ENCODE measurements at regions not wholly inside any gene's neighbourhood (a gene's known extent, or its start where the extent isn't known, plus 50 kb on each side); places are given as distances from the start of the nearest gene placed in this dataset.

DNA sequence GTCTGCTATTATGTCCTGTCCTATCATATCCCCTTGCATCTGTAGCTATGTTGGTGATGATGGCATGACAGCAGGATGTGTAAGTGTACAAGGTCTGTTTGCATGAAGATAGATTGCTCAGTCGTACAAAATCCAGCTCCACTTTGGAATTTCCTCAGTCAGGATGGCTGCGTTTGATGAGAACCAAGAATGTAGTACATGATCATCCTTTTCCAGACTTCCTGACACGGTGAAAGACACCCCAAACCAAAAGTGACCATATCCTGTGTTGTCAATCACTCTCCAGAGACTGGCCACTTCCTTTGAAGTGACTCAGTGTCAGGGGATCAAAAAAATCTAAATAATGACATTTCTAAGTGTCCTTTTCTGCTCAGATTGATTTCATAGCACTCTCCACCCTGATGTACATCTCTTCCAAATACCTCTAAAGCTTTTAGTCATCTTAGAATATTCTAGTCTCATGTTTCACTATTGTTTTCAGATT, 213.4 kb downstream of the PLK2 start:
- no peak for DNase-seq

DNA sequence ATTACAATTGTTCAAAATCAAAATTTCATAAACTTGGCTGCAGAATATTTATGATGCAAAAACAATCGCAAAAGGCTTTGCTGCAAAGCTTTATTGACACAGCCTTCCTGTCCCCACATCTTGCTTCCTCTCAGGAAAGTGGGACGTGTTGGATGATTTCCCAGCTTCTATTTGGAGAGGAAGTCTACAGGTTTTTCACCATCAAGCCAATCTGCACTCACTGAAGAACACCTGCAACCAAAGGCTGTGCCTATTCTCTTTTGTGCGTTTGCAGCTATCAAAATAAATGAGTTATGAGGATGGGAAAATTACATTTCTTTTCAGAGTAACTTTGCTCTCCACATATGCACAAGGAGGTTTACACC, 214.4 kb downstream of the PLK2 start:
- no peak for DNase-seq

DNA sequence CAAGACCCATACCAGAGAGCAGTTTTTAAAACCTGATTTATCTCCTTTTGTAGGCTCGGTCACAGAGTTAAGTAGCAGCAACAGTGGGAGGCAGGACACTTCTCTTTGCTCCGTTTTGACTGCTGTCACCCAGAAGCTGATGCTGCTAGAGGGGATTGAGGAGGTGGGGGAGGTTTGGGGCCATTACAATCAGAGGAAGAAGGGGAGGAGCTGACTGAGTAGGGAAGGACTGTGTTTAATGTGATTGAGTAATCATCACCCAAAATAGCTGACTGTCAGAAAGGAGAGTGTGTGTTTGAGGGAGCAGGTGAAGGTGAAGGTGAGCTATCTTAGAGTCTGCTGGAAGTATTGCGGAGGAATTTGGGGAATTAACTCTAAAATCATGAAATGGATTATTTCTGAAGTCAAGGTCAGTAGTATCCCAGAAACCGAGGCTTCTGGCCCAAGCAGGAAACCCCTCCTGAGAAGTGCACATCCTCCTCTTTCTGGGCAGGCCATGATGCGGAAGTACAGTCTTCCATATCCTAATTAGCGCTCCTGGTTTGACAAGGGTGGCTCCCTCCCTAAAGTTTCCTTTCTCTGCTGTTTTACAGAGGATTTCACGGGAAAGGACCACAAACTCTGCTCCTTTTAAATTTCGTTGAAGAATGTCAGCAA, 214.9 kb downstream of the PLK2 start:
- DNase-seq, result no peak

DNA sequence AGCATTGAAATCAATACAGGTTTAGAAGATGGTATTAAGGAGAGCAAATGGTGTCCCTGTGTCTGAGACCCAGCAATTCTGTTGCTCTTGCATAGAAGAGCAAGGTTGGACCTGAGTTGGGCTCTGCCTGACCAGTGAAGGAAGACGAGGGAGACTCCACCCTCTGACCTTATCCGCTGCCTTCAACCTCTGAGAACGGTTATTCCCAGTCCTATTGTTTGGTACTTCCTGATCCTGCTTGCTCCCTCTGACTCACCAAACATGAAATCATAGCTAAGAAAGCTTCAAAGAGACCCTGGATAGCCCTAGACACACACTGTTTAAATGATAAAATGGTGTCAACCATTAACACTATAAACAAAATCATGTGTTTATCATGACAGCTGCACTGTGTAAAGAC, 218.5 kb downstream of the PLK2 start:
- no peak for DNase-seq

DNA sequence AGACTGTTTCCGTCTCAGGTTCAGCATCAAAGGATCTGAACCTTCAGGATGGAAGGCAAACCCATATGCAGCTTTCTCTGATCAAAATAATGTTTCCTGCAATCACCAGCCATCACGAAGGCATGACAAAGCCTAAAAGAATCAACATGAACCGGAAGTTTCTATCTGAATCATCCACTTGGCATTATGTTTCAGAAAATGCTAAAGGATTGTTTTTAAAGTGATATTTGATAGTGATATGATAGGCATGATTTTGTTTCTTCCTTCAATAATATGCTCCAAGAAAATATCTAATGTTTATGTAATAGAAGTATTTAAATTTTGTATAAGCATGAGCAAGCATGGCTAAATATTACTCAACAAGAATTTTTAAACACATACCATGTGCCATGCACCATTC, 219.6 kb downstream of the PLK2 start:
- no peak for DNase-seq

DNA sequence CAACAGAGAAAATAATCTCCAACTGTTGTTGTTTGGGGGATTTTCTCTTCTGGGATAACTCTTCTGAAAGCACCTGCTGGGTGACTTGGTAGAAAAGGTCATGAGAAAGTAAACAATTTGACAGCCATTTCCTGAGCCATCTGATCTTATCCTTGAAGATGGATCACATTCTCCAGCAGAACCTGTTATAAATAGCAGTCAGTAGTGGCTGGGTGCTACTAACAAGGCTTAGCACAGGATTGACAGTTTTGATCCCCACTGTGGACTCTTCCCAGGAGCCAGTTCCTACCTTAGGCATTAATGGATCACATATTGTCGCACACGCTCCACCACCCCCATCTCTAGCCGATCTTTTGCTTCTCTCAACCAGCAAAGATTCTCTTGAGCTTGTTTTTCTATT, 220.2 kb downstream of the PLK2 start:
- DNase-seq, result no peak

DNA sequence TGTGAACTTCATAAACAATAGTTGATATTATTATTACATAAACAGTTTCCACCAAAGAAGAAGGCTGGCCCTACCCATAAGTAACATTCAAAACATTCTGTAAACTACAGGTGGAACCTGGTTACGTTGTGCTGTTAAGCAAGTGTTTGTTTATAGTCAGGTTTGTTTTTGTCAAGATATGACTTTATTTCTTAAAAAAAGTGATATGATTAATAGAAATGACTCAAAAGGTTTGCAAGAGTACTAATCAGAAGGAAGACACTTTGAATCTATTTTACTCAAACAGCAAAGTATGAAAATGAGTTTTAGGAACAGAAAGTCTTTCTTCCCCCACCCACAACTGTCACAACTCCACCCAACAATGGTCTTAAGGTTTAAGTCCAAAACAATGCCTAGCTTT, 220.8 kb downstream of the PLK2 start:
- no peak for DNase-seq

DNA sequence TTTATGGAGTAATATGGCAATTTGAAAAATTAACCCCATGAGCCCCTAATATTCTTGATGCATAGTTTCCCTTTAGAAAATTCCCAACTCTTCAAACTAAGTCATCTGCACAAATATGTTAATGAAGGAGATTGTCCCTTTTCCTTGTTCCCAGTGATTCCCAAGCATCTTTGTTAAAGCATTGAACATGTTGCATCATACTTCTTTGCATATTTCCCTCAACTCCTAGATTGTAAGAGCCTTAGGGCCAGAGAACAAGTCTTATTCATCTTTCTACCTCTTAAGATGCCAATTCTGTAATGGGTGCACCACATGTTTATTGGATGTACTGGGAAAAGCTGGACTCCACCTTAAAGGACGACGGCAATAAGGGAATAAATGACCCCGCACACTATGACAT, 223.4 kb downstream of the PLK2 start:
- DNase-seq, result no peak

DNA sequence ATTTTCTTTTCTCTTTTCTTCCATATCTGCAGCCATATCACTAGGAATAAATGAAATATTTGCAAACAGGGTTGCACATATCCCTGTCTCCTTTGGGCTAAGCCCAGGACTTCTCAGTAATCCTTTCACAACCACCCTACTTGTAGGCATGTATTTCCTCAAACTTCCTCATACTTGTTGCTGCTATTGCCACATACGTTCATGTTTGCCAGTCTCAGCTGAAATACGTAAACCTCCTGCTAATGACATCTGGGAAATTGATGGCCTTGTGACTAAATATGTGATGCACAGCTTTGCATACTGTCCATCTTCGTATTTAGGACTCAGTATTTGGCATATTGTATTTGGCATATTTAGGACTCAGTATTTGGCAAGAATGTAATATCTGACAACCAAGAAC, 224.6 kb downstream of the PLK2 start:
- peak in 1 of 2 donors; percentile 34 for DNase-seq

DNA sequence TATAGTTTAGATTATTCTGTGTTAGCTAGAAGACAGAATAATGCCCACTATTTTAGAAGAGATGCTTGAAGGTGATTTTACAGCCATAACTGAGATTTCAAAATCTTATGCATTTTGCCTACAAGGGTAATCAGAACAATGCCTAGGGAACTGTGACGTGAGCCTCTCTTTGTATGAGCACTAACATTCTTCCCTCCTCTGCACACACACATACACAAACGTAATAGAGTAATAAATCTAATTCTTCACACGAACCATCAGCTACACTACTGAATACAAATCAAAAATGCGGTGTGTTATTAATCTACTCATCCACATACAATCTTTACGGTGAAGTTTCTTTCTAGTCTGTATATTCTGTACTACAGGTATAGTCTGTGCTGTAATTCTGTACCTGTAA, 227.8 kb downstream of the PLK2 start:
- no peak for DNase-seq

DNA sequence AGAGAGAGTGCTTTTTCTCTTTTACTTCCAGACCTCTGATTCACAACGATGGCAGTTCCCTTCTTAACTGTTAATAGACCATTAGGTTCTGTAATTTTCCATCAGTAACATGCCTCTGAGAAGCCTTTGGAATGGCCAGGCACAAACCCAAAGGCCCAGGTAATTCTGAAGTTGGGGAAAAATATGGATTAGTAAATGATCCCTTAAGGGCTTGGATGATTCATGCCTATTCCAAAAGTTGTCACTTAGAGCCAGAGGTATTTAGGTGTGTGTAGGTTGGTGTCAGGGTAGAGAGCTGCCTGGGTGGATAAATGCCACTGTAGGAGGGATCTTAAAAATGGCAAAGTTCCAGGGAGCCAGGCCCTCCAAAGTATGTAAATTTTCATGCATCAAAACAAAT, 228.8 kb downstream of the PLK2 start:
- no peak for DNase-seq

DNA sequence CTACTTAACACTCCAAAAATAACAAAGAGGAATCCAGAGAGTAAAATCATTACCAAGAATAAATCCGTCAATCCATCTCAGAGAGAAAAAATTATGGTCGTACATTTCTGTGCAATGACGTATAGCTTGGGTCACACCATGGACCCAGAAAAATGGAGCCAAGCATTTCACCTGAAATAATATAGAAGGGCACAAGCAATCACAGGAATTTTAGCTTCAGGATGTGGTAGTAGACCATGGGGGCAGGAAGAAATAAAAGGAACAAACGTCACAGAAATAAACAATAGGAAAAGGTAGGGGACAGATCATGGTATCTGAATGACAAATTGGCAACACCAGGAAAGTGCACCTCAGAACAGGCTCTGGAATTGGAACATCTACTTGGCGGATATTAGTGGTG, 231.0 kb downstream of the PLK2 start:
- no peak for DNase-seq

DNA sequence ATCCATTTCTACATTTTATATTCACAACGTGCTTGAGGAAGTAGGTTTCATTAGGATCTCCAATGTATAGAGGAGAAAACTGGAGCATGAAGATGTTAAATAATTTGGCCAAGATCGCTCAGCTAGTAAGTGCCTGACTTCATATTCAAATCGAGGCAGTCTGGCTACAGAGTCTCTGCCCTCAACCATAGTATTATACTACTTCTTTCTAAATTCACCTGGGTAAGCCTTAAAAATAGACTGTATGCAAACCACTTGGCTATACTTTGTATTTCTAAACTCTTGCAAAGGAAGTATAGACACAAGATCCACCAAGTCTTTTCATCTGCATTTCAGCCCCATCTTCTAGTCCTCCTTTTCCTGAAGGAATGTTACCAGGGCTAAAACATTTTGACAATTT, 232.0 kb downstream of the PLK2 start:
- no peak for DNase-seq

DNA sequence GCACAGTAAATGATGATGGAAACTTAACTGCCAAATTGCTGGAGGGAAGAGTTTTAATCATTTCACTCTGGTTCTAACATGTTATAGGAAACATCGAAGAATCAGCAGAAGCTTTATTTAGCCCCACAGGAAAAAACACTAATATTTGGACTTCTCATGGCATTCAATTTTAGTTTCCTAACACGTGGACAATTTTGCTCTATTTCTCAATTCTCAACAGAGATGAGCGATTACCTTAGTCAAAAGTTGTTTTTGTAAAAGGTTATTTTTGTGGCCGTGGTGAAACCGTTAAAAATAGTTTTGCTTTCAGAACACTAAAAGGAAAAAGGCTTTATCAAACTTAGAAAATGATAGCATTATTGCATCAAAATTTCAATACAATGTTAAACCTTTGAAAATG, 235.2 kb downstream of the PLK2 start:
- no peak for DNase-seq

DNA sequence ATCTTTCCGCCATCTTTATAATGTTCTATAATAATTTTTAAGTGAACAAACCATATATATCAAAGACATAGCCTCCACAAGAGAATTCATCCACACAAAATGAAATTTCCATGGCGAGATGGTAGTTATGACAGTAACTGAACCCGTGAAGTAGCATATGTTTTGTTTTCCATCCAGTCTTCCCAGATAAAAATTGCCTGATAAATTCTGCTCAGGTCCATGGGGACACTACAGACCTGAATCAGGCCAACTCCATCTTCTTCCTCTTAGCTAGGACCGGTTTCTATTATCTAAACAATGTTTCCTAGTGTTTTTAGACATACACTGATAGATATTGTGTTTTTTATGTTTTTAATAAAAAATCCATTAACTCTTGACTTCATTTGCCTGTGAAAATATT, 235.7 kb downstream of the PLK2 start:
- DNase-seq, result no peak

DNA sequence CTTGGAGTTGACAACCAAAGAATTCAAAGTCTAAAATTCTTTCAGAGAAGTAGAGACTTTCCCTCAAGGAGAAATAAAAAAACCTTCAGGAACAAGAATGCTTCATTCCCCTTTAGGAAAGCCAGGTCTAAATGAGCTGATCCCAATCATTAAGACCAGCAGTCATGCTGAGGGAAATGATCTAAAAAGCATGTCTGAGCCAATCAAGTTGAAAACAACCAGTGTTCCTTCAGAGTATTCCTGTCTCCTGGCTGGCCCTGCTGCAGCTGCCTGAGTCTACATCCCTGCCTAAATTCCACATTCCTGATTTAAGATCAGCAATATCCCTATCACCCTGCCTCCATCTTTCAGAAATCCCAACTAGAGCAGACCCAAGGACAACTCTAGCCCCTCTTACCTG, 244.5 kb downstream of the PLK2 start:
- DNase-seq, result no peak

DNA sequence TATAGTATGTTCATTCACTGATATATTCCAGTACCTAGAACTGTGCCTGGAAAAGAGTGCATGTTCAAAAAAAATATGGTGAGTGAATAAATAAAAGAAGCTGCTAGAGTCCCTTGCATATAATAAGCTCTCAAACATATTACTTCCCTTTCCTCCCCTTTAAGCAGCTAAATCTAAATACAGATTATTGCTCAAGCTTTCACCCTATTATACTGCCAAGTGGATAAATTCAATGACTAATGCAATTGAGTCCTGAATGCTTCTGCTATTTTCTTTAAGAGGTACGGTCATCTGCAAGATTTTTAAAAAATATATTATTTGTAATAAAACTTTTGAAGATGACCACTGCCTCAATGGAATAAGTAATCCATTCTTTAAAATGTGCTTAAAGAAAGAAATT, 248.4 kb downstream of the PLK2 start:
- no peak for DNase-seq

DNA sequence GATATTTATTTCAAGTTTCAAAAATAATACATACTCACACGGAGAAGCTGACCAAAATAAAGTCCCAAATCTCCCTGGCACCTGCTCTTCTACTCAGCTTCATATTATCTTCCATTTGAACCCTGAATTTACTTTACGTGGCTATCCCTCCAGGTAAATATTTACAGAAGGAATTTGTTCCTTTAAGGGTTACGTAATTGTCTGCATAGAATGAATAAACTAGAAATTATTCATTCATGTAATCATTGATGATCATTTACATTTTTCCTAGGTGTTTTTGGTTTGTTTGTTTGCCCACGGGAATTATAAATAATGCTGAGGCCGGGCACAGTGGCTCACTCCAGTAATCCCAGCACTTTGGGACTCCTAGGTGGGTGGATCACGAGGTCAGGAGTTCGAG, 251.2 kb downstream of the PLK2 start:
- DNase-seq, result no peak

DNA sequence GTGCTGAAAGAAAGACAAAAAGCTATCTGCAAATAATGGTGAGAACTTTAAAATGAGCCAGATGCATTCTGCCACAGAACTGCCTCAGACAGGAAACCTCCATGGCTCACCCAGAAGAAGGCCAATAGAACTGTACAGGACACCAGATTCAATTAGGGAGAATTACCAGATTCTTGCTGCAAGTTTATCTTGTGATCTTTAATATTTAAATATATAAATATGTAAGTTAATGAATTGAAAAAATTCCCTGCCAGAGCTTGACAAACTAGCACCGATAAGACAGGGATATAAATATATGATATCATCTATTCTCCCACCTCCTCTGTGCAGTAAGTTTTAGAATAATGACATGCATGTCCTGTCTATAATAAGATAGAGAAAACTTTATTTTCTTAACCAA, 252.8 kb downstream of the PLK2 start:
- DNase-seq, result no peak

DNA sequence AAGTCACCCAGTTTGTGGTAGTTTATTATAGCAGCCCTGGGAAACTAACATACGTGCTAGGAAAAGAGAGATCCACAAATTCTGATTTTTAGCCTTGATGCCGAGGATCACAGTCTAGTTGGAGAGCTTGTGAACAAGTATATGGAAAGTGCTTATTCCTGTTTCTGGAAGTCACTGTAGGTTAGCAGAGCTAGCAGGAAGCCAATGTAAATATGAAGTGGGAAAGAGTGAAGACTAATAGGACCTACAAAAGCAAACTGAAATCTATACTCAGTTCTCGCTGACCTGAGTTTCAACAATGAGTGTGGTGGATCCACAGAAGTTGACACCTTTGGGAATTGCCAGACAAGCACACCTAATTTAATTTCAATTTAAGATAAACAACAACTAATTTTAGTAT, 254.9 kb downstream of the PLK2 start:
- no peak for DNase-seq

DNA sequence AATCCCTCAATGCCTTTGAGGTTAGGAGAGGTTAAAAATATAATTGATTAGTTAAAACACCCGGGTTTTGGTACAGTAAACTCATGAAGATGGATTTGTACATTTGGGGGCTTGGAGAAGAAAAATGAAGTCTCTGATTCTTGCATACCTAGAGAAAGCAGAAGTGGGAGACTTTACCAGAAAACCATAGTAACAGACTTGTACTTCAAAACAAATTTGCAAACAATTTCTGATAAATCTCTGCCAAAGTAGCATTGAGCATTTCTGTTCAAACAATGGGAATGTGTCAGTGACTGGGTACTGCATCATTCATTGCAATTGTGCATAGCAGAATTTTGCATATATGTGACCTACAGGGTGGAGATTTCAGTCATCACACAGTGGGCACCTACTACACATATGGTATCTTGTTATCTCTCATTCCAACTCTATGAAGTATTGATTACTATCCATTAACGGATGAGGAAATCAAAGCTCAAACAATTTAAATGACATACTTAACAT, 256.9 kb downstream of the PLK2 start:
- no peak for DNase-seq

DNA sequence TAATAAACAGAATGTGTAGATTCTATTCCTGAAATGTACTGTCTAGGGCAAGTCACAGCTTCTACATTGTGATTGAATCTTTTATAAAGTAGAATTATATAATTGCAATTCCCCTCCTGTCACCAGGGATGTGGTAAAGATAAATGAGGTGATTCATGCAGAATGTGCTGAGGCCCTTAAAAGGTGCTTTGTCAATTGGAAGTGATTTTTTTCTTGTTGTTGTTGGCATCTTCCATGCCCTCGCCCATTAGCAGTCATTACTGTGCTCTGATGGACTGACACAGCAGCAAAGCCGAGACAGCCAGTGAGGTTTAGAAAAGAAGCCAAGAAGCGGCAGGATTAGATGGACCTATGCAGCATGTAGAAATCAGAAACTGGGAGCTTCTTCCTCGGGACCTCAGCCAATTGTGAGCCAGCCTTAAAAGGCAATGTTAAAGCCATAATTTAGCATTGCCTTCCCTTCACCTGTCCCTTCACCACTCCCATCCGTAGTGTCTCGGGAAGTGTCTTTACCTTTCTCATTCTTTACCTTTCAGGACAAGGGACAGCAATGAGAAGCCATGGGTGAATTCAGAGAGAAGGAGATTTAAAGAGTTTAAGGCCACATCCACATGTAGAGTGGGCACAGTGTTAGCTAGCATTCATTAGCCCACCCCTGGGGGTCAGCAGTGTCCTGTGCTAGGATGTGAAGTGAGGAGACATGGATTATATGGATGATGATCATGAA, 257.8 kb downstream of the PLK2 start:
- no peak for DNase-seq

DNA sequence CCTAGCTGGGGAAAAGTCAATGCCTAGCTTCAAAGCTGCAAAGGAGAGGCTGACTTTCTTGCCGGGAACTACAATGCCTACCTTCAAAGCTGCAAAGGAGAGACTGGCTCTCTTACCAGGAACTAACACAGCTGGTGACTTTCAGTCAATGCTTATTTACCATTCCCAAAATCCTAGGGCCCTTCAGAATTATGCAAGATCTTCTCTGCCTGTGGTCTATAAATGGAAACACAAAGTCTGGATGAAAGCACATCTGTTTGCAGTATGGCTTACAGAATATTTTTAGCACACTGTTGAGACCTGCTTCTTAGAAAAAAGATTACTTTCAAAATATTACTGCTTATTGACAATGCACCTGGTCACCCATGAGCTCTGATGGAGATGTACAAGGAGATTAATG, 259.4 kb downstream of the PLK2 start:
- no peak for DNase-seq

DNA sequence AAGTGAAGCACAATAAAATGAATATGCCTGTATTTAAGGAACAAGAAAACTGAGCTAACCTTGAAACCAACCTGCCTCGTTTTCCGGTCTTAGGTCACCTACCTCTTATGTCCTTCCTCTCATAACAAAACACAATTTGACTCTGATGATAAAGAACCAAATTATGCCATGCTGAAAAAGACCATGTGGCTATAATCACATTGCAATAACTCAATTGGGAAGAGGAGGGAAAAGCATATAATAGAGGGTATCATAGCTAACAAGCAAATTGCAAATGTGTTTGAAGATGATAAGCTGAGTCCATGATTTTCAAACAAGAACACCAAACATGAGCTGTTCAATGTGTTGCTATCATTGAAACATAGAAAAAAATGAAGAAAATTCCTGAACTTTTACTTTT, 260.8 kb downstream of the PLK2 start:
- DNase-seq, result no peak

DNA sequence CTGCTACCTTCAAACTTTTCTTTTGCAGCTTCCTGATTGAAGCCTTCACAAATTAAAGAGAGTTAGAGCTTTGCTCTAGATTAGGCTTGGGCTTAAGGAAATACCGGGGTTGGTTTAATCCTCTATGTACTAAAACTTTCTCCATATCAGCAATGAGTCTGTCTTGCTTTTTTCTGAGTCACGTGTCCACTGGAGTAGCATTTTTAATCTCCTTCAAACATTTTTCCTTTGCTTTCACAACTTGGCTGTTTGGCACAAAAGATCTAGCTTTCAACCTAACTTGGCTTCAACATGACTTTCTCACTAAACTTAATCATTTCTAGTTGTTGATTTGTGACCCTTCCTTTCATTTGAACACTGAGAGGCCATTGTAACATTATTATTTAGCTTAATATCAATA, 261.6 kb downstream of the PLK2 start:
- DNase-seq, result no peak
